CD4-positive, alpha-beta T cell treated with Interleukin-4 for 4 hours (primary cell): ENCODE measurements at regions not wholly inside any gene's neighbourhood (a gene's known extent, or its start where the extent isn't known, plus 50 kb on each side); places are given as distances from the start of the nearest gene placed in this dataset.
A peak's percentile ranks its signal among the peaks of the same experiment; 100 is the strongest.

Source experiments
- DNase-seq: peaks from one replicate; pipeline ENCODE4 v3.0.0-alpha.2; 2020

DNA sequence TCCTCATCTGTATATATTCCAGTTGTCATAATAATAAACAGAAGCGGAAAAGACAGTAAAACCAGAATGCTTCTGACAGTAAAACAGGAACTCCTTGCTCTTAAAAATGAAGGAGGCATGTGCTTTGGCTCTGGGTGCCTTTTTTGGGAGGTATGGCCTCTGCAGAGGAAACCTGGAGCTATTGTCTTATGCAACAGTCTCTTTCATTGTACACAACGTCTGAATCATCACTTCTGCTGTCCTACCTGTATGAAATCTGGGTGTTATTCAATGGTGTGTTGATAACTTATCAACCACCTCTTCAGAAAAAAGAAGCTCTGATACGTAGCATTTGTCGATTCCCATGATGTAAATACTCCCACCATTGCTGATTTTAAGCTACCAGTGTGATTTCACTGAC lies 64.8 kb downstream of the CDCA7 start:
- no peak for DNase-seq

DNA sequence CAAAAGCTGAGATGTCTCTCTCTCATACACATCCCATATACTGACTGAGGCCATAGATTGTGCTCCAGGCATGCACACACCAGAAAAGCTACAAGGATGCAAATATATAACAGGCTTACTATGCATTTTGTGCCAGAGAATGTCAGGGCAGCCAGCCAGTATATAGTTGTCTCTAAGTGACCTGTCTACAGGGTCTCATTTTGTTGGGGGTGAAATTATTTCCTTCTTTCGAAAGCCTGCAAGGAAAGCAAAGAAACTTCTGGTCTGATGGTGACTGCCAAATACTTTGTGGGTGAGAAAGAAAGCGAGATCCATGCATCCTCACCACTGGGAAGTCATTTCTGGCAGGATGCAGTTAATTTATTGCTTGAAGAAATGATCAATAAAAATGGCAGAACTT lies 70.2 kb downstream of the CDCA7 start:
- DNase-seq, result no peak

DNA sequence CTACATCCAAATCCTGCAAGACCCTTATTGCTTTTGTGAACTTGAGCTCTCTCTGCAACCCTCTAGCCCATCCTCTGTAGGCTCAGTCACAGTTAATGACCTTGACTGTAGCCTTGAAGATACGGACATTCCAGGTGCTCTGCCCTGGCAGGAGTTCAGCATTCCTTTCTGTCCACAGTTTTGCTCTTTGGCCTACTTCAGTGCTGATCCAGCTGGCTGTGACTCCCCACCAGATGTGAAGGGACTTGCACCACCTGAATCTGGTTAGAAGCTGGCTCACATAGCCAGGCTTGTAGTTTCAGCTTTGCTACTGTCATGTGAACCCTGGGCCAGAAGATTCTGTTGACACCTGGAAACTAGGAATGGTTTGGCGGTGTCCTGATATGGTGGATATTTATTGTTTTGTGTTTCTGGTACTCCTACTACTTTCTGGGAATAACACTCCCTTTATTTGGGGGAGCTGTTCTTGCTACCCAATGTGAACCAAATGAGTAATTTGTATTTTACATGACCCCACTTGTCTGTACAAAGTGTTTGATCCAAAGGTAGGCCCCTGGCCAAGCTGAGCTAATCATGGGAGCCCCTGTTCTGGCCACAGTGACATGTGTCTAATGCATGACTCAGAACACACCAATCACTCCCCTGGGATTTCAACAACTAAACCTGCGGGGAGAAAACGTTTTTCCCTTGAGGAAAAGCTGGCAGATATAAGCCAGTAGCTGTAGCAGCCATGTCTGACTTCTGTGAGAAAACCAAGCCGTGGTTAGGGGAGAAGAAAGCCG lies 73.4 kb downstream of the CDCA7 start:
- DNase-seq, result no peak

DNA sequence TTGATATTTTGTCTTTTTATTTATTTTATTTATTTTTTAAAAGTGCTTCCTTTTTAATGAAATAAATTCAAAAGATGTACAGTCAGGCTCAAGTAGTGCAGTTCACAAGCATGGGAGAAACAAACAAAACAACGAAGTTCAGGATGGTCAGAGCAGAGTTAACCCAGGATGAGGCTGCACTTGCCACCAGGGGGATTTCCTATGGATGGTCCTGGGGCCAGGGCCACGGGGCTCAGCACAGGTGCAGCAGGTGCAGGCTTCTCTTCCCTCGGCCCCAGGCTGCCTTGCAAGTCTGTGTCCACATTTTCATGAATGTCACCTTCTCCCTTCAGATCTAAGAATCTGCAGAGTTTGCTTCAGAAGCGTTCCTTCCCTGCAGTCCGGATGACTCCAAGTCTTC lies 76.5 kb downstream of the CDCA7 start:
- DNase-seq, result no peak

DNA sequence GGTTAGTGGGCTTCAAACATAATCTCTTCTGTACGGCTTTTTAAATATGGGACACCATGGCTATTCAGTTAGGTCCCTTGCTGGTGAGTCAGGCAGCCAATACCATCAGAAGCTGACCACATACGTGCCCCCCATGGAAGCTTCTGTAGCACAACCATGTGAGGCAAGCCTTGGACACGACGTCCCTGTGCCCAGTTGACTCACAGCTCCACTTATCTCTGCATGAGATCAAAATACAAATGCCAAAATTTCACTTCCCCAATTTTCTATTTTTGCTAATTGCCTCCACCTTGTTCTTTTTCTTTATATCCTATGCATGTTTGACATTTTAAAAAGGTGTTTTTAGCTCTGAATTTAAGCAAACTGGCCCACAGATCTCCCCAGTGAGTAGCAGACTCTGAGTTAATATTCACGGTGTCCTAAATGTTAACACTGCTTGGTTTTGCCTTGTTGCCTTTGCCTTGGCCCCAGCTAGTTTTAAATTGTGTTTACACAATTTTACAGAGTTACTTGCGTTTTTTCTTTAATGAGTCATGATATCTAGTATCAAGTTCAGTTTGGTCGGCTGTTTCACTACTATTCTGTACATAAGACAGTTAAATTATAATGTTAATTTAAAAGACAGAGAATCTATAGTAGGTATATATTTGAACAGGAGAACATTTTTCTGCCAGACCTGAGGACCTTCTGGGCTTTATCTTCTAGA lies 77.5 kb downstream of the CDCA7 start:
- no peak for DNase-seq

DNA sequence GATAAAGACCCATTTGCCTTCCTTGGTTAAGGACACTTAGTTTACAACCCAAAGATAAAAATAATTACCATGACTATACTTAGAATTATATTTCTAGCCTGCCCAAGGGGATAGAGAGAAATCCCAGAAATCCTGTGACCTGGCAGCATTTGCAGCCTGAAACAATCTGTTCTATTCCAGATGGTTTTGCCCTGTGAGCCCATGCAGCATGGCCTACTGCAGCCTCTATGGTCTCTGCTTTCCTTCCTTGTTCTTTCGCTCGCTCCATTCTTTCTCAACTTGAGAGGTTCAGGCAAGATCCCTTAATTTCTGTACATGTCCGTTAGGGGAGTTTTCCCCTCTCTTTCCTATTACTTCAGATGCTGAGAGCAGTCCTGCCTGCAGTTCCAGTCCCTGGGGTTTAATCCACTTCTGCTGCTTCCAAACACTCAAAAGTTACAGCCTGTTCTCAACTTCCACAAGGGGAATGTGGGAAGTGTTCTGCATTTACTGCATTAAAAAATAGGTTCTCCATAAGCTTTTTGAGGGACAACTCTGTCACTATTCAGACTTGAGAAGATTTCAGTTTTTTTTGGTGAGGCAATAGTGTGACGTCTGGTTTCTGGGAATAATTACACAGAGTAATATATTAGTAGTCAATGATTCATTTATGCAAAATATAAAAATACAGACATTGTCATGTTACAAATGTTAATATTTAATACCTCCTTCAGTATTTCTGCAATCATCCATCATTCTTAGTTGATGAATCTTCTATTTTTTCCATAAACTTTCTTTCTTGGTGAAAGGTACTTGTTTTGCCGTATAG lies 80.3 kb downstream of the CDCA7 start:
- no peak for DNase-seq

DNA sequence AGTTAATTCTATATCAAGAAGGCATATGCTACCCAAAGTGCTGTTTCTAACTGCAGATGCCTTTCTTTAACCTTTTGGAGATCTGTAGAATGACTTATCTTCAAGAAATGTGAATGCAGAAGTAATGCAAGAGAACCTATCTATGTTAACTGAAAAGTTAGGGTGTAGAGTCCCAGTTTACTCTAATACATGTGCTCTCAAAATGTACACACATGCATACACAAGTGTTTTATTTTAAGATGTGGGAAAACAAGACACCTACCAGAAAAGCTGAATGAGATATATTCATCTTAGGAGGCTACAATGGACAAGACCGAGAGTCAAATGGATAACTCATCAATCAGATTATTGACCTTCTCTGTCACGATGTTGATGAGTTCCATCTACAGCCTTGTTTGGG lies 80.9 kb downstream of the CDCA7 start:
- no peak for DNase-seq

DNA sequence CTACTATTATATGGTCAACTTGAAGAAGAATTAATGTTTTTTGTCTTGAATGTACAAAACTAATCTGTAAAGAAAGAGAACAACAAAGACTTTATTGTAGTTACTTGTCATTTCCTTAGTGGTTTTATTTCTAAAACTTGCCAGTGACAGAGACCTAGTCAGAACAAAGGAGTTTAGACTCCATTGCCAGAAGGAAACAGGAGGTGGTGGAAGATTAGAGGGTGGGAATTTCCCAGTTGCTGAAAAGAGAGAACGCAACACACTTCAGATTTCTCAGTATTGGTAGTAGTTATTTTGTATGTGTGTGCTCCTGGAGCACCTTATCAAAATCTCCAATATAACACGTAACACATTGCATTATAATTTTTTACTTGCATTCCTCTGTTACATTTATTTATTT lies 81.4 kb downstream of the CDCA7 start:
- no peak for DNase-seq

DNA sequence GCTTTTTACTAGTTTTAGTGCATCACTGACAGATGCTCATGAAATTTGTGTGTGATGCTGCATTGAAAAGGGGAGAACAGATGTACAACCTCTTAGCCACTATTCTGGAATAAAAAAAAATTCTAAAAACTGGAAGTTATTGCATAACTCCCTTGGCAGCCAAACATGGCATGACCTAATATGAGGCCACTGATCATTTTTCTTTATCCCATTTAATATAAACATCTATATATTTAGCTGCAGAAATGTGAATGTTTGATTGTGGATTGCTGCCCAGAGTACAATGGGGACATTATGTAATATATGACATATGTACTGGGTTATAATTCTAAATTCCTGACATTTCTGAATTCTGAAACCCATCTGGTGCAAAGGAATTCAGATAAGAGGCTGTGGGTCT lies 86.5 kb downstream of the CDCA7 start:
- DNase-seq, result no peak

DNA sequence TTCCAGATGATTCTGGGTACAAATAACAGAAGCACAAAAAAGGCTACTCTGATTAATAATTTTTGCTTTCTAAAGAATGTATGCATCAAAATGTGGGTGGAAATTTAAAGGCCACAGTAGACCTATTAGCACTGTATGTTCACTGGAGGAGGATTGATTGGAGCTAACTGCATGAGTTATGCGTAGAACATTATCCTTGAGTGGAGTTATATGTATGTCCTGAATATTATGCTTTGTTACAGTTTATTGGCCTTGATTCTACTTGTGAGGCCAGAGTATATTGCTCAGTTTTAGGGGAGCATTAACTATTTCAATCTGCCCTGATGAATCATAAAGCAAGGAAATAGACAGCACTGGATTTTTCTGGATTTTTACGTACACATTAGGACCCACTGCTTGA lies 87.9 kb downstream of the CDCA7 start:
- no peak for DNase-seq

DNA sequence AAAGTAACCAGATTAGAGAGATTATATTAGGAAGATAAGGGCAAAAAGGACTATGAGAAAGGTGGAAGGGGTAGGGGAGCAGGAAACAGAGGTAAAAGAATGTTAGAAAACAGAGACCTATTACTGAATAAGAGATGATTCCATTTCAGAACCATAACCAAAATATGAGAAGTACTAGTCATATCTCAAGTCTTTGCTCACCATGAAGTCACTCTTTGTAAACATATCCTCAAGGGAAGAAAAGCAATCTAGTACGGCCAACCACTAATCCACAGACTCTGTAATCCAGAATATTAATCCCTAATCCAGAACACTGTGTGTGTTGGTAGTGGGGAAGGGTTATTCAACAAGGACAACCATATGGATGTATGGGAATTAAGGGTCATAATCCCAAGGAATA lies 92.0 kb downstream of the CDCA7 start:
- DNase-seq, result no peak

DNA sequence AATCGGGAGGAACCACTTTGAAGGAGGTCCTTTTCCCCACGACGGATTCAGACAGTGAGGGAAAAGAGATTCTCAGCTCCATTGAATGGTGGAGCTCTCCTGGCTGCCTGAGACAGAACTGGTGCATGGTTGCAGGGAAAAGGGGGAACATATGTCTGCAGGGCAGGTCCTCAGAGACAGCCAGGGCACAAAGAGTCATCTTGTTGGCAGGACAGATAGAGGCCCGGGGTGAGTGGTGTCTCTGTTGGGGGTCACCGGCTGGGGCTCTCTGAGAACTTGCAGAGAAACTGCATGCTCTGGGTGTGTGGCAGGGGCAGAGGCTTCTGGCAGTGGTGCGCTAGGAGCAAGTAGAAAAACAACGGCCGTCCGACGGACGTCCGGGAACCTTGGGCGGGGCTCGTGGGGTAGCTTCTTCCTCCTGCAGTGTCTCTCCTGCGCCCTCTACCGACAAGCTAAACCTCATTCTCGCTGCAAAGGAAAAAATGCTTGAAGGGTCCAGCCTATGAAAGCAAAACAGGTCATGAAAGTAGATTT lies 94.3 kb downstream of the CDCA7 start:
- peak; percentile 59 for DNase-seq

DNA sequence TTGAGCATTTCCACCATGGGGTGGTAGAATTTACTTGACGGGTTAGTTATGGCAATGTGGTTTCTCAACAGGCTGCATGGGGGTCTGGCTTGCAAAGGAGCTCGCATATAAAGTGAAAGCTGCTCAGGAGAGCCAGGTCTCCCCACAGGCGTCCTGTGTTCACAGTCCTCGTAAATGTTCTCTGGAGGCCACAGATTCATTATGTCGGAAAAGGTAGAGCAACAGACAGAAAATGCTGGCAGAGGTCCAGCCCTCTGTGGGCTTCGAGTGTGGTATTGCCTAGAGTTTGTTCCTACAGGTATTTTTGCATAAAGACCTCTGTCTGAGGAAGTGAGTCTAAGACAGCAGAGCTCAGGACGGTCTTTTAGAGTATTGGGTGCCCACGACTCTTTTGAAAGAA lies 96.4 kb downstream of the CDCA7 start:
- DNase-seq, result no peak

DNA sequence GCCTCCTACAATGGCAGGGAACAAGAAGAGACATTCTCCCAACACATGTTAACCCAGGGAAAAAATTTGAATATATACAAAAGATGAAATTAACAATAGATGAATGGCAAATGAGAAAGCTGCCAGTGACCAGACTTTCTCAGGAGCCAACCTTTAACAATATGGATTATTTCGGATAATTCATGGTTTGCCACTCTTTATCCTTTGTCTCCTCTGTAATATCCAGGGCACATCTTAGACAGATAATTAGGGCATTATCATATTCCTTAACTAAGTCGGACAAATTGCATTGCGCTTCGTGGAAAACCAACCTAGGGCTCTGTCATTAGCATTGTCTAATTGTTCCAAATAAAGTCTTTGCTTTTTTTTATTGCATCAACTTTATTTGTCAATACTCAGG lies 97.3 kb downstream of the CDCA7 start:
- no peak for DNase-seq

DNA sequence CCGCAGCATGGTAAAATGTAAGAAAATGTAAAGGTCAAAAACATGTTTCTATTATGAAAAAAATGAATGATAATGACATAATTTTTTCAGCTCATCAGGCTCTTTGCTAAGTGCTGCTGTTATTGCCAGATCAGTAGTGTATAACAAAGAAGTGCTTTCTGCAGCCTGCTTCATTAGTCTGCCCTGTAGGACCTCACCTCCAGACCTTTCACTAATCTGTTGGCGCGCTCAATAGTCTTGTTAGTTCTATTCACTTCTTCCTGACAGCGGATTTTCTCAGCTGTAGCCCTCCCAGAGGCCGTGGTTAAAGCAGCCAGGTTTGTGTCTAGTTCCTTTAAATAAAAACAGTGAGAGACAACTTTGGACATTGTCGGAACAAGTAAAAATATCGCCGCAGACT lies 97.7 kb downstream of the CDCA7 start:
- no peak for DNase-seq

DNA sequence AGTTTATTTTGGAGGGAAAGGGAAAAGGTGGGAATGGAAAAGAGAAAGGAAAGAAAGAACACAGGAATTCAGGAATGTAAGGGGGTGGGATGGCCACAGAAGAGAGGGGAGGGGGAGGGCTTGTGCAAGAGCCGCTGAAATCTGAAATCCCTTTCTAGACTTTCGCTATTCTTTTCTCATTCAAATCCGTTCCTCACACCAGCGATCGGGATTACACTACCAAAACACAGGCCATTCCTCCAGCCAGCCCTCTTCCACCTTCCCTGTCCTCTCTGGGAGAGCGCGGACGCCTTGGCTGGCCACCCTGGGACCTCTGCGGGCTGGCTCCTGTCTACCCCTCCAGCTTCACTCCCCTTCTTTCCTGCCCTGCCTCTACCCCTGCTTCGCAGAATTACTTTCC lies 102.3 kb downstream of the CDCA7 start:
- DNase-seq, result no peak

DNA sequence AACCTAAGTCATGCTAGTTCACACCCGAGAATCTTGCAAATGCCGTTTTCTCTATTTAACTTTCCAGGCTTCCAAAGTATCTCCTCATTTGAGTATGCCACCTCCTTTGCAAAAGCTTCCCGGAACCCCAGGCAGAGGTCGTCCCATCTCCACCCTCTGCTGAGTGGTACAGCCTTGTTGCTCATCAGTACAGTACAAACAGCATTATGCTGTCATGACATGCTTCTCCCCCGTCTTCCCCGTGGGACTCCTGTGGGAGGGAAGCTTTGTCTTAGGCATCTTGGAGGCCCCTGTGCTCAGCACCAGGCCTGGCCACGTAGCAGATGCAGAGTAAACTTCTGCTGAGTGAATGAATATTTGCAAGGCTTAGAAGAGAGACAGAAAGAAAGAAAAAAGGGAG lies 102.7 kb downstream of the CDCA7 start:
- no peak for DNase-seq

DNA sequence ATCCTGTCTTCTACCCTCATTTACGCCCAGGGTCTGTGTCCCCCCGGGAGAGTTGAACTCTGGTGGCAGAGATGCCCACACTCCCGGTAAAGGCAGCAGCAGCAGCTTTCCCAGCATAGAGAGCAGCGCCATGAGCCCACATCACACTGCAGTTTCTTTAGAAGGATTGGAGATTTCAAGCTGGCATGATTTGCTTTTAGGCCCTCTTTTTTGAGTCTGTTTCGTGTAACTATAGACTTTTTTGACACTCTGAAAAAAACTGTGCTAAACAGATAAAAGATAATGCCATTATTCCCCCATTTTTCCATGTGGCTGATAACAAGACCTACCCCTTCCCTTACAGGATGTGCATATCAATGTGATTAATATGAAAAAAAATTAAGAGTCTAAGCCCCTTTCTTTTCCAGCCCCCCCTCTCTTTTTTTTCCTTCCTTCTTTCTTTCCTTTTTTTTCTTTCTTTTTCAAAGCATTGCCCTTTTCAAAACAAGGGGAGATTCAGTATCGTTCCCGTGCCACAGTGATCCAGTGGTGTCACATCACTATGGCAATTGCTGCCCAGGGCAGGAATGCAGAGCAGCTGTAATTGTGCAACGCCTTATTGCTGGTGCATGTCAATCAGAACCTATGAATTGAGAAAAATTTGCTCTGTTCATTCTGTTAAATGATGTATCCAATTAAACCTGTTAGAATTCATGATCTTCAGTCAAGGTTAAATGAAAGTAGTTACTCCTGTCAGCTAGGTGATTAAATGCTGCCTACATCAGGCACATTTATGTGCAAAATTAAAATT lies 104.5 kb downstream of the CDCA7 start:
- DNase-seq, result no peak

DNA sequence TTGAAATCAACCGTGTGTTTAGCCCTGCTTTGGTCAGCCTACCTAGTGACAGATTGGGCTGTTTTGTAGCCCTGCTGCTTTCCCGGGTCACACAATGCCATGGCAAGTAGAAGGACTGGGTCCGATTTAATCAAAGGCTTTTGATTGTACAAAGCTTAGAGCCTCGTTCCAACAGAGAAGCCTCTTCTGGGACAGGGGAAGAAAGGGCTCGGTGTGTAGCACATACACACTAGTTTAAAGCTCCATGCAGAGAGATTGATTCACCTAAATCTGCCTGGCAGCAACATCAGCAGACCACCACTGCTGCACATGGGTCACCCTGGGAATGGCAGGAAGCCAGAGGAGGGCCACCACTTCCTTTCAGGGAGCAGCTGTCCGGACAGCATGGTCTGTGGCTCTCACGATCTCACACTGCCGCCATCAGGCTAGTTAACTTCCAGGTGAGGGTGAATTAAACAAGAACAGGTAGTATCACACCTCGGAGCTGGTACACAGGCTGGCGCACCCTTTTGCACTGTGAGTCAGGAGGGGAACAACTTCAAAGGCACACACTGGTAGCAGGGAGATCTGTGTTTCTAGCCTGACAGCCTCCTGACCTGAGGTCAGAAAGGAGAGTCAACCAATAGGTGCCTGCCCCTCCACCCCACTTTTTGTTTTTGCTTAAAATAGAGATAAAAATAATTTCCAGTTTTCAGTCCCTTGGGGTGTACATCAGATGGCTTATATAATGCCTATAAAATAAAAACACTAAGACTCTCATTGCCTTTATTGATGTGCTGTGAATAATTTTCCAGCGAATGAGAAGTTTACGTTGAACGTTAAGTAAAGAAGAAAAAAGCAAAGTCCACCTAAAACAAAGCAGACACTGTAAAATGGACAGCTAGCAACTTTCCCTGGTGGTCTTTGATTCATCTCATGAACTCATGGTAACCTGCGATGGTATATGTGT lies 108.5 kb downstream of the CDCA7 start:
- no peak for DNase-seq

DNA sequence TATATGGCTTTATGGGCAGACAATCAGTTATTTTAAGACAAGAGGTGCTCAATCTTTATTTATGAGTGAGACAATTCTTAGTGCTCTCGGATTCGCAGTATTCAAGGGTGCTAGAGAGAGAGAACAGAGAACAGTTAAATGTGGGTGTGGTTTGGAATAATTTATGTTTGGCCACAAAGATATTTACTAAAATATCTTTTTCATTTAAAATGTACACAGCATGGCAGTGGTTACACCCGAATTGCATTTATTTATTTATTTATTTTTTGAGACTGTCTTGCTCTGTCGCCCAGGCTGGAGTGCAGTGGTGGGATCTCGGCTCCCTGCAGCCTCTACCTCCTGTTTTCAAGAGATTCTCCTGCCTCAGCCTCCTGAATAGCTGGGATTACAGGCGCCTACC lies 109.2 kb downstream of the CDCA7 start:
- no peak for DNase-seq

DNA sequence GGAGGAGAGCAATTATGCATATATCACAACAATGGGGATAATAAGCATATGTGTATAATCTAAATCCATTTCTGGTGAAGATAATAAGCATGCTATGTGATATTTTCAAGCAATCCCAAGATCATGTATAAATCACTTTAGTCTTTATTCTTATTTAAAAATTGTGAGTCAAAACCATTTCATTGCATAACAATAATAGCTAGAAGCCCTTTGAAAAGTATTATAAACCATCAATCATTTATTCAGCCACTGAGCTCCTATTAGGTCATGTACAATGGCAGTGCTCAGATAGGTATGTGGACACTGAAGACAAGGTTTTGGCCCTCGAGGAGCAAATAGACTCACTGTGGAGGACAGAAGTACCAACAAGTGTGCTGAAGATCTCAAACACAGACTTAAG lies 113.1 kb downstream of the CDCA7 start:
- no peak for DNase-seq
